Astrocyte of the cerebellum (primary cell): ENCODE measurements at regions not wholly inside any gene's neighbourhood (a gene's known extent, or its start where the extent isn't known, plus 50 kb on each side); places are given as distances from the start of the nearest gene placed in this dataset.

ENCODE experiments used
- DNase-seq: peaks from one replicate; pipeline ENCODE4 v3.0.0-alpha.2; 2011; ENCODE audit warnings: low read depth
- H3K4me3 ChIP-seq: 2 replicates; pipeline ENCODE4 v1.5.1; 2011; ENCODE audit warnings: mild to moderate bottlenecking, low read depth, low read length, moderate library complexity
- CTCF ChIP-seq: IDR thresholded peaks from 2 replicates; pipeline ENCODE4 v1.5.1; 2012; ENCODE audit warnings: low read length, low read depth, moderate library complexity, mild to moderate bottlenecking; ENCODE audit errors: missing control alignments
- in situ Hi-C: cut with HindIII; loops from 2 replicates; pipeline ENCODE4 v1.10.0; 2017; ENCODE audit warnings: low sequenced_read_pairs

- no peak for DNase-seq
- TF ChIP-seq CTCF = no peak
- in situ Hi-C loops = loop anchor here (5.0 kb wide), 1 partner anchor 68 kb away; no protein-coding TSS in a partner anchor
- H3K4me3 ChIP-seq = no peak overlapping the region
Observed at GRCh38 chr15:47294765-47295259, 422.5 kb upstream of the SEMA6D start.

- no peak overlapping the region for H3K4me3 ChIP-seq
- DNase-seq = no peak
- in situ Hi-C loops = no loop called here
- TF ChIP-seq CTCF = no peak
Observed at GRCh38 chr15:47296881-47297280, 420.4 kb upstream of the SEMA6D start.

- no peak overlapping the region for H3K4me3 ChIP-seq
- no peak for DNase-seq
- TF ChIP-seq CTCF = no peak
- in situ Hi-C loops = no loop called here
Observed at GRCh38 chr15:47299846-47300434, 417.4 kb upstream of the SEMA6D start.

GRCh38 chr15:47300596-47300995 is 416.7 kb upstream of the SEMA6D start:
- no peak for TF ChIP-seq CTCF
- H3K4me3 ChIP-seq = no peak overlapping the region
- no peak for DNase-seq
- in situ Hi-C loops = no loop called here

GRCh38 chr15:47301481-47301880 is 415.8 kb upstream of the SEMA6D start:
- TF ChIP-seq CTCF = no peak
- in situ Hi-C loops = no loop called here
- no peak for DNase-seq
- no peak overlapping the region for H3K4me3 ChIP-seq

GRCh38 chr15:47304656-47305055 is 412.6 kb upstream of the SEMA6D start:
- H3K4me3 ChIP-seq = no peak overlapping the region
- in situ Hi-C loops = no loop called here
- no peak for TF ChIP-seq CTCF
- DNase-seq = no peak

GRCh38 chr15:47312161-47312560 is 405.1 kb upstream of the SEMA6D start:
- TF ChIP-seq CTCF = no peak
- DNase-seq = no peak
- in situ Hi-C loops = no loop called here
- H3K4me3 ChIP-seq = no peak overlapping the region
